Type B pancreatic cell (in vitro differentiated cells): ENCODE measurements at regions not wholly inside any gene's neighbourhood (a gene's known extent, or its start where the extent isn't known, plus 50 kb on each side); places are given as distances from the start of the nearest gene placed in this dataset.

Source experiments
- DNase-seq: peaks from one replicate; pipeline ENCODE4 v3.0.0; 2021; ENCODE audit warnings: mixed read lengths; ENCODE audit not compliant: unreplicated experiment; ENCODE audit errors: extremely low spot score
- H3K27ac Mint-ChIP-seq: 2 replicates; pipeline ENCODE4 v1.8.0; 2021; ENCODE audit warnings: mild to moderate bottlenecking, mixed read lengths
- H3K27me3 Mint-ChIP-seq: 2 replicates; pipeline ENCODE4 v1.8.0; 2021; ENCODE audit warnings: mixed read lengths
- H3K36me3 Mint-ChIP-seq: 2 replicates; pipeline ENCODE4 v1.8.0; 2021; ENCODE audit warnings: mixed read lengths
- H3K4me1 Mint-ChIP-seq: one replicate; pipeline ENCODE4 v1.8.0; 2021; ENCODE audit warnings: mixed read lengths; ENCODE audit not compliant: unreplicated experiment
- H3K4me3 Mint-ChIP-seq: 2 replicates; pipeline ENCODE4 v1.8.0; 2021; ENCODE audit warnings: mild to moderate bottlenecking, mixed read lengths
- H3K9me3 Mint-ChIP-seq: 2 replicates; pipeline ENCODE4 v1.8.0; 2021; ENCODE audit warnings: mixed read lengths
- CTCF ChIP-seq: fragments of 200-600 bp; sonication (generic); conservative IDR thresholded peaks from 2 replicates; pipeline ENCODE4 v1.5.0; 2021; ENCODE audit warnings: antibody characterized with exemption, mild to moderate bottlenecking

GRCh38 chr15:86014016-86014415, 65.7 kb upstream of the AGBL1 start:
- H3K4me3 Mint-ChIP-seq: no peak overlapping the region
- H3K27me3 Mint-ChIP-seq: peaks cover 16% of the 10 kb centered on the region
- DNase-seq: no peak
- H3K9me3 Mint-ChIP-seq: no peaks in the 10 kb centered on the region
- TF ChIP-seq CTCF: no peak
- H3K27ac Mint-ChIP-seq: no peak overlapping the region
- peaks cover 7% of the 10 kb centered on the region for H3K4me1 Mint-ChIP-seq
- no peaks in the 10 kb centered on the region for H3K36me3 Mint-ChIP-seq

- peaks cover 19% of the 10 kb centered on the region for H3K4me1 Mint-ChIP-seq
- no peak for DNase-seq
- no peaks in the 10 kb centered on the region for H3K9me3 Mint-ChIP-seq
- H3K27me3 Mint-ChIP-seq: peaks cover 13% of the 10 kb centered on the region
- H3K36me3 Mint-ChIP-seq: no peaks in the 10 kb centered on the region
- H3K4me3 Mint-ChIP-seq: no peak overlapping the region
- TF ChIP-seq CTCF: no peak
- H3K27ac Mint-ChIP-seq: no peak overlapping the region
Measured at GRCh38 chr15:86016750-86017149, 62.9 kb upstream of the AGBL1 start.

- Mint-ChIP-seq H3K27me3 (peaks cover 11% of the 10 kb centered on the region), H3K4me1 (peaks cover 19% of the 10 kb centered on the region), H3K36me3 (no peaks in the 10 kb centered on the region), H3K9me3 (peaks cover 5% of the 10 kb centered on the region), H3K4me3 (no peak overlapping the region), H3K27ac (no peak overlapping the region)
- no peak for TF ChIP-seq CTCF
- no peak for DNase-seq
Measured at GRCh38 chr15:86018679-86019078, 61.0 kb upstream of the AGBL1 start.

GRCh38 chr15:86021281-86022264, 58.1 kb upstream of the AGBL1 start:
- no peaks in the 10 kb centered on the region for H3K36me3 Mint-ChIP-seq
- H3K4me3 Mint-ChIP-seq: no peak overlapping the region
- no peak for TF ChIP-seq CTCF
- no peak for DNase-seq
- H3K4me1 Mint-ChIP-seq: peaks cover 14% of the 10 kb centered on the region
- peaks cover 7% of the 10 kb centered on the region for H3K27me3 Mint-ChIP-seq
- no peak overlapping the region for H3K27ac Mint-ChIP-seq
- peaks cover 5% of the 10 kb centered on the region for H3K9me3 Mint-ChIP-seq

- Mint-ChIP-seq H3K27me3 (peaks cover 2% of the 10 kb centered on the region), H3K27ac (no peak overlapping the region), H3K4me3 (no peak overlapping the region), H3K9me3 (no peaks in the 10 kb centered on the region), H3K36me3 (no peaks in the 10 kb centered on the region), H3K4me1 (no peaks in the 10 kb centered on the region)
- no peak for TF ChIP-seq CTCF
- no peak for DNase-seq
Measured at GRCh38 chr15:86028961-86029360, 50.7 kb upstream of the AGBL1 start.
